WTC11 (cell line): ENCODE measurements at regions not wholly inside any gene's neighbourhood (a gene's known extent, or its start where the extent isn't known, plus 50 kb on each side); places are given as distances from the start of the nearest gene placed in this dataset.

Experiments used
- ATAC-seq: fragments of 200-7000 bp; cut with Tn5 transposase; 2 replicates; pipeline ENCODE4 v1.10.0; 2021; ENCODE audit warnings: mild to moderate bottlenecking, moderate library complexity
- CTCF ChIA-PET: fragments of 300-600 bp; sonication (Branson Sonifier 250); formaldehyde crosslinking; loops from one replicate; lab custom pipeline; 2021; ENCODE audit warnings: antibody characterized with exemption; lab: Charles Lee
- POLR2A ChIA-PET: fragments of 350-600 bp; sonication (Branson Sonifier 250); formaldehyde crosslinking; loops from one replicate; lab custom pipeline; 2021; ENCODE audit warnings: antibody characterized with exemption; lab: Charles Lee
- DNase-seq: peaks from one replicate; pipeline ENCODE4 v3.0.0; 2021; ENCODE audit warnings: low spot score
- H3K27ac Mint-ChIP-seq: 2 replicates; pipeline ENCODE4 v1.8.0; 2021; ENCODE audit warnings: mixed read lengths
- H3K27me3 Mint-ChIP-seq: 2 replicates; pipeline ENCODE4 v1.8.0; 2021; ENCODE audit warnings: low read depth, mild to moderate bottlenecking, moderate library complexity, mixed read lengths
- H3K36me3 Mint-ChIP-seq: 2 replicates; pipeline ENCODE4 v1.8.0; 2021; ENCODE audit warnings: mixed read lengths
- H3K4me1 Mint-ChIP-seq: 2 replicates; pipeline ENCODE4 v1.8.0; 2022; ENCODE audit warnings: mixed read lengths
- H3K4me3 Mint-ChIP-seq: 2 replicates; pipeline ENCODE4 v1.8.0; 2021; ENCODE audit warnings: mild to moderate bottlenecking, moderate library complexity, mixed read lengths
- H3K9me3 Mint-ChIP-seq: 2 replicates; pipeline ENCODE4 v1.8.0; 2021; ENCODE audit warnings: mixed read lengths
- HMGA2 ChIP-seq: fragments of 250-450 bp; sonication (Bioruptor Pico); IDR thresholded peaks from 2 replicates; pipeline ENCODE4 v1.4.0; 2021; ENCODE audit warnings: mild to moderate bottlenecking, moderate library complexity
- JUN ChIP-seq: sonication (generic); formaldehyde crosslinking; IDR thresholded peaks from 2 replicates; pipeline ENCODE4 v1.8.0; 2023; ENCODE audit warnings: mild to moderate bottlenecking, missing genetic modification reagents
- NFE2L1 ChIP-seq: sonication (generic); formaldehyde crosslinking; IDR thresholded peaks from 2 replicates; pipeline ENCODE4 v1.8.1; 2023; ENCODE audit warnings: missing genetic modification reagents
- RORB ChIP-seq: fragments of 250-450 bp; sonication (Bioruptor Pico); IDR thresholded peaks from 2 replicates; pipeline ENCODE4 v1.9.0; 2021; ENCODE audit warnings: mild to moderate bottlenecking
- SMAD3 ChIP-seq: sonication (generic); formaldehyde crosslinking; IDR thresholded peaks from 2 replicates; pipeline ENCODE4 v1.8.0; 2022; ENCODE audit warnings: missing genetic modification reagents, mild to moderate bottlenecking, borderline replicate concordance
- SP1 ChIP-seq: sonication (generic); formaldehyde crosslinking; conservative IDR thresholded peaks from 2 replicates; pipeline ENCODE4 v1.8.1; 2022; ENCODE audit warnings: missing genetic modification reagents
- TEAD1 ChIP-seq: sonication (generic); formaldehyde crosslinking; IDR thresholded peaks from 2 replicates; pipeline ENCODE4 v1.8.0; 2022; ENCODE audit warnings: mild to moderate bottlenecking, missing genetic modification reagents
- TEAD4 ChIP-seq: sonication (generic); formaldehyde crosslinking; IDR thresholded peaks from 2 replicates; pipeline ENCODE4 v1.8.0; 2022; ENCODE audit warnings: mild to moderate bottlenecking, missing genetic modification reagents
- ZNF219 ChIP-seq: sonication (generic); formaldehyde crosslinking; IDR thresholded peaks from 2 replicates; pipeline ENCODE4 v1.8.0; 2023; ENCODE audit warnings: missing genetic modification reagents, mild to moderate bottlenecking, borderline replicate concordance
- ZNF281 ChIP-seq: sonication (generic); formaldehyde crosslinking; IDR thresholded peaks from 2 replicates; pipeline ENCODE4 v1.8.0; 2023; ENCODE audit warnings: mild to moderate bottlenecking, missing genetic modification reagents
- ZNF416 ChIP-seq: fragments of 250-450 bp; sonication (Bioruptor Pico); IDR thresholded peaks from 2 replicates; pipeline ENCODE4 v1.9.0; 2021; ENCODE audit warnings: mild to moderate bottlenecking, inconsistent platforms
- ZNF423 ChIP-seq: fragments of 250-450 bp; sonication (Bioruptor Pico); IDR thresholded peaks from 2 replicates; pipeline ENCODE4 v2.1.2; 2022; ENCODE audit warnings: mild to moderate bottlenecking, moderate library complexity
- TF ChIP-seq, protein P1 (sequence below): sonication (generic); formaldehyde crosslinking; conservative IDR thresholded peaks from 2 replicates; pipeline ENCODE4 v1.8.1; 2022; ENCODE audit warnings: mild to moderate bottlenecking, missing genetic modification reagents
- TF ChIP-seq, protein P2 (sequence below): fragments of 250-450 bp; sonication (Bioruptor Pico); IDR thresholded peaks from 2 replicates; pipeline ENCODE4 v1.9.0; 2021; ENCODE audit warnings: mild to moderate bottlenecking
- TF ChIP-seq, protein P3 (sequence below): fragments of 250-450 bp; sonication (Bioruptor Pico); IDR thresholded peaks from 2 replicates; pipeline ENCODE4 v1.8.0; 2021; ENCODE audit warnings: mild to moderate bottlenecking
- TF ChIP-seq, protein P4 (sequence below): sonication (generic); formaldehyde crosslinking; IDR thresholded peaks from 2 replicates; pipeline ENCODE4 v1.8.1; 2022; ENCODE audit warnings: missing genetic modification reagents, borderline replicate concordance
- TF ChIP-seq, protein P5 (sequence below): sonication (generic); formaldehyde crosslinking; IDR thresholded peaks from 2 replicates; pipeline ENCODE4 v1.8.1; 2023; ENCODE audit warnings: mild to moderate bottlenecking, missing genetic modification reagents
- TF ChIP-seq, protein P6 (sequence below): sonication (generic); formaldehyde crosslinking; IDR thresholded peaks from 2 replicates; pipeline ENCODE4 v1.8.0; 2022; ENCODE audit warnings: mild to moderate bottlenecking, missing genetic modification reagents

- H3K36me3 Mint-ChIP-seq = no peaks in the 10 kb centered on the region
- H3K4me3 Mint-ChIP-seq = no peak overlapping the region
- no peaks in the 10 kb centered on the region for H3K4me1 Mint-ChIP-seq
- no peaks in the 10 kb centered on the region for H3K27me3 Mint-ChIP-seq
- H3K27ac Mint-ChIP-seq = no peak overlapping the region
- peaks cover 4% of the 10 kb centered on the region for H3K9me3 Mint-ChIP-seq
- ChIA-PET POLR2A (no interaction called here), CTCF (interaction anchor here (0.7 kb wide), 1 partner anchor 429 kb away, joined by 3 read pairs; no protein-coding TSS in a partner anchor)
- ATAC-seq (no peak), DNase-seq (no peak)
- no peak for TF ChIP-seq JUN
- TF ChIP-seq TEAD4 = no peak
- no peak for TF ChIP-seq SMAD3 (CRISPR knock-in tag)
- no peak for TF ChIP-seq SP1 (CRISPR knock-in tag)
- TF ChIP-seq, protein P1, sequence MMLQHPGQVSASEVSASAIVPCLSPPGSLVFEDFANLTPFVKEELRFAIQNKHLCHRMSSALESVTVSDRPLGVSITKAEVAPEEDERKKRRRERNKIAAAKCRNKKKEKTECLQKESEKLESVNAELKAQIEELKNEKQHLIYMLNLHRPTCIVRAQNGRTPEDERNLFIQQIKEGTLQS = no peak
- TF ChIP-seq TEAD1 (CRISPR knock-in tag) = no peak
- TF ChIP-seq, protein P2, sequence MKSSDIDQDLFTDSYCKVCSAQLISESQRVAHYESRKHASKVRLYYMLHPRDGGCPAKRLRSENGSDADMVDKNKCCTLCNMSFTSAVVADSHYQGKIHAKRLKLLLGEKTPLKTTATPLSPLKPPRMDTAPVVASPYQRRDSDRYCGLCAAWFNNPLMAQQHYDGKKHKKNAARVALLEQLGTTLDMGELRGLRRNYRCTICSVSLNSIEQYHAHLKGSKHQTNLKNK = no peak
- TF ChIP-seq, protein P3, sequence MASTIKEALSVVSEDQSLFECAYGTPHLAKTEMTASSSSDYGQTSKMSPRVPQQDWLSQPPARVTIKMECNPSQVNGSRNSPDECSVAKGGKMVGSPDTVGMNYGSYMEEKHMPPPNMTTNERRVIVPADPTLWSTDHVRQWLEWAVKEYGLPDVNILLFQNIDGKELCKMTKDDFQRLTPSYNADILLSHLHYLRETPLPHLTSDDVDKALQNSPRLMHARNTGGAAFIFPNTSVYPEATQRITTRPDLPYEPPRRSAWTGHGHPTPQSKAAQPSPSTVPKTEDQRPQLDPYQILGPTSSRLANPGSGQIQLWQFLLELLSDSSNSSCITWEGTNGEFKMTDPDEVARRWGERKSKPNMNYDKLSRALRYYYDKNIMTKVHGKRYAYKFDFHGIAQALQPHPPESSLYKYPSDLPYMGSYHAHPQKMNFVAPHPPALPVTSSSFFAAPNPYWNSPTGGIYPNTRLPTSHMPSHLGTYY (CRISPR knock-in tag) = no peak
- TF ChIP-seq ZNF423 = no peak
- no peak for TF ChIP-seq RORB (CRISPR knock-in tag)
- no peak for TF ChIP-seq HMGA2 (CRISPR knock-in tag)
- TF ChIP-seq, protein P4, sequence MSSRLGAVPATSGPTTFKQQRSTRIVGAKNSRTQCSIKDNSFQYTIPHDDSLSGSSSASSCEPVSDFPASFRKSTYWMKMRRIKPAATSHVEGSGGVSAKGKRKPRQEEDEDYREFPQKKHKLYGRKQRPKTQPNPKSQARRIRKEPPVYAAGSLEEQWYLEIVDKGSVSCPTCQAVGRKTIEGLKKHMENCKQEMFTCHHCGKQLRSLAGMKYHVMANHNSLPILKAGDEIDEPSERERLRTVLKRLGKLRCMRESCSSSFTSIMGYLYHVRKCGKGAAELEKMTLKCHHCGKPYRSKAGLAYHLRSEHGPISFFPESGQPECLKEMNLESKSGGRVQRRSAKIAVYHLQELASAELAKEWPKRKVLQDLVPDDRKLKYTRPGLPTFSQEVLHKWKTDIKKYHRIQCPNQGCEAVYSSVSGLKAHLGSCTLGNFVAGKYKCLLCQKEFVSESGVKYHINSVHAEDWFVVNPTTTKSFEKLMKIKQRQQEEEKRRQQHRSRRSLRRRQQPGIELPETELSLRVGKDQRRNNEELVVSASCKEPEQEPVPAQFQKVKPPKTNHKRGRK (CRISPR knock-in tag) = no peak
- TF ChIP-seq ZNF416 = no peak
- TF ChIP-seq, protein P5, sequence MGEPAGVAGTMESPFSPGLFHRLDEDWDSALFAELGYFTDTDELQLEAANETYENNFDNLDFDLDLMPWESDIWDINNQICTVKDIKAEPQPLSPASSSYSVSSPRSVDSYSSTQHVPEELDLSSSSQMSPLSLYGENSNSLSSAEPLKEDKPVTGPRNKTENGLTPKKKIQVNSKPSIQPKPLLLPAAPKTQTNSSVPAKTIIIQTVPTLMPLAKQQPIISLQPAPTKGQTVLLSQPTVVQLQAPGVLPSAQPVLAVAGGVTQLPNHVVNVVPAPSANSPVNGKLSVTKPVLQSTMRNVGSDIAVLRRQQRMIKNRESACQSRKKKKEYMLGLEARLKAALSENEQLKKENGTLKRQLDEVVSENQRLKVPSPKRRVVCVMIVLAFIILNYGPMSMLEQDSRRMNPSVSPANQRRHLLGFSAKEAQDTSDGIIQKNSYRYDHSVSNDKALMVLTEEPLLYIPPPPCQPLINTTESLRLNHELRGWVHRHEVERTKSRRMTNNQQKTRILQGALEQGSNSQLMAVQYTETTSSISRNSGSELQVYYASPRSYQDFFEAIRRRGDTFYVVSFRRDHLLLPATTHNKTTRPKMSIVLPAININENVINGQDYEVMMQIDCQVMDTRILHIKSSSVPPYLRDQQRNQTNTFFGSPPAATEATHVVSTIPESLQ (CRISPR knock-in tag) = no peak
- TF ChIP-seq, protein P6, sequence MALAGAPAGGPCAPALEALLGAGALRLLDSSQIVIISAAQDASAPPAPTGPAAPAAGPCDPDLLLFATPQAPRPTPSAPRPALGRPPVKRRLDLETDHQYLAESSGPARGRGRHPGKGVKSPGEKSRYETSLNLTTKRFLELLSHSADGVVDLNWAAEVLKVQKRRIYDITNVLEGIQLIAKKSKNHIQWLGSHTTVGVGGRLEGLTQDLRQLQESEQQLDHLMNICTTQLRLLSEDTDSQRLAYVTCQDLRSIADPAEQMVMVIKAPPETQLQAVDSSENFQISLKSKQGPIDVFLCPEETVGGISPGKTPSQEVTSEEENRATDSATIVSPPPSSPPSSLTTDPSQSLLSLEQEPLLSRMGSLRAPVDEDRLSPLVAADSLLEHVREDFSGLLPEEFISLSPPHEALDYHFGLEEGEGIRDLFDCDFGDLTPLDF (CRISPR knock-in tag) = no peak
- TF ChIP-seq ZNF219 (CRISPR knock-in tag) = no peak
- no peak for TF ChIP-seq NFE2L1 (CRISPR knock-in tag)
- TF ChIP-seq ZNF281 = no peak
Measured at GRCh38 chr2:163884416-163884815, 148.6 kb upstream of the FIGN start.
